Coronary artery (tissue), 2 donors: ENCODE measurements at regions not wholly inside any gene's neighbourhood (a gene's known extent, or its start where the extent isn't known, plus 50 kb on each side); places are given as distances from the start of the nearest gene placed in this dataset.
A peak's percentile ranks its signal among the peaks of the same experiment; 100 is the strongest.

Experiments
- DNase-seq: peaks from one replicate; pipeline ENCODE4 v3.0.0-alpha.2; 2017; ENCODE audit warnings: low spot score
- H3K27ac ChIP-seq, 2 donors: fragments of 200-600 bp; sonication (generic); one replicate each; pipeline ENCODE4 v1.5.1; 2016 to 2019
- H3K4me3 ChIP-seq: fragments of 200-600 bp; sonication (generic); 2 replicates; pipeline ENCODE4 v1.5.1; 2016; ENCODE audit warnings: mild to moderate bottlenecking, moderate library complexity
- TF ChIP-seq, protein P1 (sequence below): fragments of 200-600 bp; sonication (generic); IDR thresholded peaks from one replicate; pipeline ENCODE4 v1.5.1; 2019; ENCODE audit warnings: antibody characterized with exemption

DNA sequence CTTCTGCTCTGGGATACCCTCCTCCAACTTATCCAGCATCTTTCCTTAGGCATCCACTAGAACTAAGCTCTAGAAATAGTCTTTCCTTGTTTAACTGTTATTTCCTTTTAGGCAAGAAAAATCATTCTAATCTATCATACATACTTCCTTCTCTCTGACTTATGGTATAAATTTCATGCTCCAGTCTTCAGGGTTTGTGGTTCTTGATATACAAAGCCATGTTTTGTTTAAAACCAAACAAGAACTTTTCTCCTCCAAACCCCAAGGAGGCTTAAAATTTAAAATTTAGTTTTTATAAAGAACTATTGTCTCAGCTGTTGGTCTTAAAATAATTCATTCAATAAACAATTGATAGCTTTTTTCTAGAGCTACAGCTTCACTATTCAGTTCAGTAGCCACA is 77.2 kb downstream of the CD164 start:
- TF ChIP-seq, protein P1, sequence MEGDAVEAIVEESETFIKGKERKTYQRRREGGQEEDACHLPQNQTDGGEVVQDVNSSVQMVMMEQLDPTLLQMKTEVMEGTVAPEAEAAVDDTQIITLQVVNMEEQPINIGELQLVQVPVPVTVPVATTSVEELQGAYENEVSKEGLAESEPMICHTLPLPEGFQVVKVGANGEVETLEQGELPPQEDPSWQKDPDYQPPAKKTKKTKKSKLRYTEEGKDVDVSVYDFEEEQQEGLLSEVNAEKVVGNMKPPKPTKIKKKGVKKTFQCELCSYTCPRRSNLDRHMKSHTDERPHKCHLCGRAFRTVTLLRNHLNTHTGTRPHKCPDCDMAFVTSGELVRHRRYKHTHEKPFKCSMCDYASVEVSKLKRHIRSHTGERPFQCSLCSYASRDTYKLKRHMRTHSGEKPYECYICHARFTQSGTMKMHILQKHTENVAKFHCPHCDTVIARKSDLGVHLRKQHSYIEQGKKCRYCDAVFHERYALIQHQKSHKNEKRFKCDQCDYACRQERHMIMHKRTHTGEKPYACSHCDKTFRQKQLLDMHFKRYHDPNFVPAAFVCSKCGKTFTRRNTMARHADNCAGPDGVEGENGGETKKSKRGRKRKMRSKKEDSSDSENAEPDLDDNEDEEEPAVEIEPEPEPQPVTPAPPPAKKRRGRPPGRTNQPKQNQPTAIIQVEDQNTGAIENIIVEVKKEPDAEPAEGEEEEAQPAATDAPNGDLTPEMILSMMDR, result no peak
- H3K27ac ChIP-seq, result no peak overlapping the region
- DNase-seq, result no peak
- H3K4me3 ChIP-seq, result no peak overlapping the region

DNA sequence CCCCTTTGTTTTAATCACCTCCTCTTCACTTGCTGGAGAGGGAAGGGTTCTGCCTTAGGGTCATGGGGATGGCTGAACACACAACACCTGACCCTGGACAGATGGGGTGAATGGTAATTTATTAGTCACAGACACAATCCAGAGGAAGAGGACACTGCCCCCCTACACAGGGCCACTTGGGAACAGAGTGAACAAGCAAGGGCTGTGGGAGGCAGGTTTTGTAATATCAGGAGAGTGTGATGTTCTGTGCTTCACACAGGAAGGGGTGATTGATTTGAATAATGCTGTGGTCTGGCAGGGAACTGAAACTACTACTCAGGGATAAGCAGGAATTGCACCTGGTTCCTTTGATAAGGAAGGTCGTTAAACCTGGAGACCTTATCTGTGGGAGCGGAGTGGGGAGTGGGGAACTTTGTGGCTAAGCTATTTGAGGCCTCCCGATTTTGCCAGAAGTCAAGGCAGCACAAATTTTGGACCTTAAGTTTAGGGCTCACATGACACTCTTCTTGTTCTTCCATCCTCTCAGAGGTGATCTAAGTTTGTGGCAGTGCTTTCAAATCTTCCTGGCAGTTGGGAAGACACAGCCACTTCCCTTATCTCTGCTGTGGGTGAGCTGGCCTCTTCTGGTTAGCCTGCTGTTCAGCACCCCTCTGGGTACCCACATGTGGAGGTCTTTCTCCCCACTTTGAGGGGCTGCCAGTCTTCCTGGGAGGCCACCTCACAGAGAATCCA is 77.8 kb downstream of the CD164 start:
- no peak overlapping the region for H3K27ac ChIP-seq
- TF ChIP-seq, protein P1, result no peak
- H3K4me3 ChIP-seq, result no peak overlapping the region
- DNase-seq, result no peak

DNA sequence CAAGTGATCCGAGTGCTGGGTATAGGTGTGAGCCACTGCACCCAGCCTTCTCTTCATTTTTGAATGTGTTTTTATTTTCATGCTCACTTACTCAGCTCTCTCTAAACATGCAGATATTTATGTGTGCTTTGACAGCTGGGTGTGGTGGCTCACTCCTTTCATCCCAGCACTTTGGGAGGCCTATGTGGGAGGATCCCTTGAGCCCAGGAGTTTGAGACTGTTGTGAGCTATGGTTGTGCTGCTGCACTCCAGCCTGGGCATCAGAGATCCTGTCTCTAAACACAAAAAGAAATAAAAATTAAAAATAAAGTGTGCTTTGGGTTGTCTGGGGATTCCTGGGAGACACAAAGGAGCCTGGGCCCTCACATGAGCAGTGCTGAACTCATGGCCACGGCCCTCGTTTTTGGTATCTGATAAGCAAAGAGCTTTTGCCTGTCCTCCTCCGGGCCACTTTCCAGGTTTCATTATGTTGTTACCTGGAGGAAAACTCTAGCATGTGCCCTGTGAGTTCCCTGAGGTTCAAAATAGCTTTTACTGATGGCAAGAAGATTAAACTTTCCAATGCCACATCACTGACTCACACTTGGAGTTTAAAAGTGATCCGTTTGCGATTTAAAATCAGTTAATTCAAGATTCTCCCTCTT is 78.5 kb downstream of the CD164 start:
- no peak for DNase-seq
- Histone ChIP-seq H3K27ac (no peak overlapping the region), H3K4me3 (no peak overlapping the region)
- TF ChIP-seq, protein P1, result no peak

DNA sequence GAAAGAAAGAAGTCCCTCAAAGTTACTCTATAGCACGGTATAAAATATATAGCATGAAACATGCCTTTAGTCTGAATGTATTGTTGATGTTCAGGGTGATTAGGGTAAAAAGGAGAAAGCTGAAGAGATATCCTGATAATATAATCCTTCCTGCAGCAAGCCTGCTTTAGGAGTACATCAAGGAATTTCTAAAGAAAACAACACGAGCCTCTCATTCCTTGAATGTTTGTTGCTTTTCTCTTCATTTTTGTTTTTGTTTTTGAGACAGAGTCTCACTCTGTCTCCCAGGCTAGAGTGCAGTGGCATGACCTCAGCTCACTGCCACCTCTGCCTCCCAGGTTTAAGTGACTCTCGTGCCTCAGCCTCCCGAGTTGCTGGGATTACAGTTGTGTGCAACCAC is 79.1 kb downstream of the CD164 start:
- TF ChIP-seq, protein P1, result no peak
- DNase-seq, result no peak
- Histone ChIP-seq H3K27ac (no peak overlapping the region), H3K4me3 (no peak overlapping the region)

DNA sequence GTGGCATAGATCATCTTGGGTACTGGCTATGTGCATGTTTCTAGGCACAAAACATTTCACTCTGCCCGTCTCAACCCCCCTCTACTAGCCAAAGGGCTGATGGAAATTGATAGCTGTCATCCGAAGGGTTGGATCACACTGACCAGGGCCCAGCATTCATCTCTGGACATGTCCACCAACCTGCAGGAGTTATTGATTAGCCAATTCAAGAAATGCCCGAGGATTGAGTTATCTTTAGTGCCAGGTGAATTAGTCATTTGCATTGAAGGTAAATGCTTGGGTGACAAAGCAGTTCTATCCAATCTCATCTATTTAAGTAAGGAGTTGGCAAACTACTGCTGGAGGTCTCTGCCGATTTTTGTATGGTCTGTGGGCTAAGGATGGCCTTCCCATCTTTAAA is 80.1 kb downstream of the CD164 start:
- TF ChIP-seq, protein P1, result no peak
- DNase-seq, result no peak
- Histone ChIP-seq H3K27ac (peak overlapping the region in 1 of 2 donors; percentile 78), H3K4me3 (no peak overlapping the region)

DNA sequence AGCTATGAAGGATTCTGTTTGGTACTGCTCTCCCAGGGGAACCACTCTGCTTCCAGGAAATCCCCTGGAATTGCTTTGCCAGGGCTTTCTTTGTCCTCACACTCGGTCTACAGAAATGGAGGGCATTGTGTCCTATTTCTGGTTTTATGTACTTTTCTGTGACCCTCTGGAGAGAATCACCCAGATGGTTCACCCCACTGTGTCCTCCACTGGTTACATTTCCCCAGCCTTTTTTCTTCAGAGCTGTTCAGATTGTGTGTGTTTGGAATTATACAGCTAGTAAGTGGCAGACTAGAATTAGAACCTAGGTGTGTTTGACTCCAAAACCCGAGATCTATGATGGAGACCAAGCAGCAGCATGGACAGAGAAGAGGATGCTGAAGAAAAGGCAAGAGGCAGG is 80.8 kb downstream of the CD164 start:
- no peak overlapping the region for H3K4me3 ChIP-seq
- no peak for DNase-seq
- TF ChIP-seq, protein P1, result no peak
- H3K27ac ChIP-seq, result peak overlapping the region; percentile 76 to 78

DNA sequence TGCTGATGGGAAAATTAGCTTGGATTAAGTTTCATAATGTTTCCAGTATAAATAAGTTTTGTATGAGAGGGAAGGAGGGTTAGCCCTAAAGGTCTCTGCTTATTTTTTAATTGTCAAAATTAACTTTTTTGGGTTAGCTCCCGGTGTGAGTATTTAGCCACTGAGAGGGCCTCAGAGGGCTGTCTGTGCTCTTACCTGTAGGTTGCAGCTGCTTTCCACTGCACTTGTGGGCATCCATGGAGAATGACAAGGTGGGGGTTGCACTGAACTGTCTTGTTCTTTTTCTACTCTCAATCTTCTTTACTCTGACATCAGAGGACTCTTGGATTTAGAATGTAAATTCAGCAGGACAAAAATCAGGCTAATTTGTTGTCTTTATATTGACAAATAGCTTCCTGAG is 81.4 kb downstream of the CD164 start:
- Histone ChIP-seq H3K27ac (peak overlapping the region; percentile 76 to 78), H3K4me3 (no peak overlapping the region)
- DNase-seq, result no peak
- TF ChIP-seq, protein P1, result no peak
